Activated CD8-positive, alpha-beta T cell treated with anti-CD3 and anti-CD28 coated beads for 36 hours (primary cell): ENCODE measurements at regions not wholly inside any gene's neighbourhood (a gene's known extent, or its start where the extent isn't known, plus 50 kb on each side); places are given as distances from the start of the nearest gene placed in this dataset.

ENCODE experiments used
- ATAC-seq: fragments of 200-7000 bp; cut with Tn5 transposase; one replicate; pipeline ENCODE4 v1.10.0; 2021; ENCODE audit warnings: mild to moderate bottlenecking, moderate library complexity
- CTCF ChIA-PET: fragments of 350-600 bp; sonication (Branson Sonifier 250); formaldehyde crosslinking; loops from one replicate; lab custom pipeline; 2021; ENCODE audit warnings: antibody characterized with exemption; lab: Charles Lee
- POLR2A ChIA-PET: fragments of 350-600 bp; sonication (Branson Sonifier 250); formaldehyde crosslinking; loops from one replicate; lab custom pipeline; 2021; ENCODE audit warnings: antibody characterized with exemption; lab: Charles Lee
- DNase-seq: peaks from one replicate; pipeline ENCODE4 v3.0.0-alpha.2; 2020
- H3K27ac Mint-ChIP-seq: one replicate; pipeline ENCODE4 v1.8.0; 2021; ENCODE audit warnings: mild to moderate bottlenecking, mixed read lengths
- H3K27me3 Mint-ChIP-seq: one replicate; pipeline ENCODE4 v1.8.0; 2021; ENCODE audit warnings: mixed read lengths
- H3K36me3 Mint-ChIP-seq: one replicate; pipeline ENCODE4 v1.8.0; 2021; ENCODE audit warnings: low read depth, mixed read lengths
- H3K4me1 Mint-ChIP-seq: one replicate; pipeline ENCODE4 v1.8.0; 2021; ENCODE audit warnings: low read depth, mixed read lengths
- H3K4me3 Mint-ChIP-seq: one replicate; pipeline ENCODE4 v1.8.0; 2021; ENCODE audit warnings: mild to moderate bottlenecking, moderate library complexity, mixed read lengths
- H3K9me3 Mint-ChIP-seq: one replicate; pipeline ENCODE4 v1.8.0; 2021; ENCODE audit warnings: mixed read lengths
- CTCF ChIP-seq: fragments of 200-600 bp; IDR thresholded peaks from one replicate; pipeline ENCODE4 v1.8.0; 2022; ENCODE audit warnings: antibody characterized with exemption, mild to moderate bottlenecking
- intact Hi-C: fragments of 100-400 bp; cut with micrococcal nuclease; formaldehyde crosslinking; loops from one replicate; pipeline ENCODE4 v1.10.0; 2022

GRCh38 chrX:57848857-57849256 is 61.4 kb downstream of the ZXDA start:
- Mint-ChIP-seq H3K36me3 (peaks cover 2% of the 10 kb centered on the region), H3K4me1 (no peaks in the 10 kb centered on the region), H3K9me3 (peaks cover 12% of the 10 kb centered on the region), H3K4me3 (no peak overlapping the region), H3K27me3 (no peaks in the 10 kb centered on the region), H3K27ac (no peak overlapping the region)
- no peak for ATAC-seq
- DNase-seq: no peak
- CTCF ChIA-PET: no interaction called here
- POLR2A ChIA-PET: no interaction called here
- intact Hi-C loops: no loop called here
- no peak for TF ChIP-seq CTCF

GRCh38 chrX:57822818-57823217 is 87.4 kb downstream of the ZXDA start:
- H3K4me1 Mint-ChIP-seq: peaks cover 2% of the 10 kb centered on the region
- H3K27ac Mint-ChIP-seq: no peak overlapping the region
- H3K36me3 Mint-ChIP-seq: no peaks in the 10 kb centered on the region
- no peak for TF ChIP-seq CTCF
- H3K4me3 Mint-ChIP-seq: no peak overlapping the region
- CTCF ChIA-PET: interaction anchor here (0.6 kb wide), 1 partner anchor 204 kb away, joined by 3 read pairs; no protein-coding TSS in a partner anchor
- H3K9me3 Mint-ChIP-seq: no peaks in the 10 kb centered on the region
- no peak for DNase-seq
- POLR2A ChIA-PET: no interaction called here
- peaks cover 1% of the 10 kb centered on the region for H3K27me3 Mint-ChIP-seq
- intact Hi-C loops: loop anchor here (5.0 kb wide), 1 partner anchor 94 kb away; no protein-coding TSS in a partner anchor
- ATAC-seq: no peak

- no peak for DNase-seq
- ChIA-PET POLR2A (no interaction called here), CTCF (interaction anchor here (0.6 to 1.3 kb wide), 3 partner anchors 91 to 204 kb away, joined by 3 to 4 read pairs (median 3); no protein-coding TSS in a partner anchor)
- intact Hi-C loops: loop anchor here (5.0 kb wide), 1 partner anchor 95 kb away; no protein-coding TSS in a partner anchor
- H3K36me3 Mint-ChIP-seq: no peaks in the 10 kb centered on the region
- no peak overlapping the region for H3K4me3 Mint-ChIP-seq
- peaks cover 1% of the 10 kb centered on the region for H3K27me3 Mint-ChIP-seq
- H3K27ac Mint-ChIP-seq: no peak overlapping the region
- no peak for ATAC-seq
- H3K4me1 Mint-ChIP-seq: peaks cover 2% of the 10 kb centered on the region
- no peaks in the 10 kb centered on the region for H3K9me3 Mint-ChIP-seq
- no peak for TF ChIP-seq CTCF
These were observed 87.9 kb downstream of the ZXDA start for GRCh38 chrX:57822398-57822797.

DNA sequence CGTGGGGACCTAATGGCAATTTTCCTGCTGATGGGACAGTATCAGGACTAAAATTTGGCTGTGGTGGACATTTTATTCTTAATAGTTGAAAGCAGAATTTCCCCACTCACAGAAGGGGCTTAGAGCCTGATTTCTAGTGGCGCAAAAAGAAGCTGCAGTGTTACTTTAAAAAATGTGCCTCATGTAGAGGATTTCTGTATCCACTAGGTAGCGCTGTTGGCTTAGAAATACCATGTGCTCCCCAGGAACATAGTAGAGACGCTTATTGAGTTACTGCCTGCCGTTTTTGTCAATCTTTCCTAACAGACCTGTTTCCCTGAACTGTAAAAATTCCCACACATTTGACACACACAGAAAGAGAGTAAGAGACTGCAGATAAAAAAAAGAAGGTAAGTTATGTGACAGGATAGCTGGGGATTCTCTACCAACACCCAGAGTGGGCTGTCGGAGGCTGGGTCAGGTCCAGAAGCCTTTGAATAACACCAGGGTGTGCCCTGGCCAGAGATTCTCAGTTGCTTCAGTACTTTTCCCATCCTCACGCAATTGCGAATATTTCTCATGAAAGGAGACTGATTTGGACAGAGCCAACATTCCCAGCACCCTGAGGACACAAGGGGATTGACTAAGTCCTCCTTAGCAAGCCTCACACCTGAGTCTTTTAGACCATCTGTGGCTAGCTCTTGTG is 88.4 kb downstream of the ZXDA start:
- Mint-ChIP-seq H3K9me3 (no peaks in the 10 kb centered on the region), H3K4me3 (no peak overlapping the region), H3K36me3 (no peaks in the 10 kb centered on the region), H3K27ac (no peak overlapping the region), H3K27me3 (peaks cover 1% of the 10 kb centered on the region), H3K4me1 (peaks cover 2% of the 10 kb centered on the region)
- ATAC-seq (peak; percentile 55), DNase-seq (peak; percentile 33)
- ChIA-PET CTCF (interaction anchor here (0.7 to 1.3 kb wide), 5 partner anchors 79 to 107 kb away, joined by 3 to 4 read pairs (median 3); no protein-coding TSS in a partner anchor), POLR2A (no interaction called here)
- peak; percentile 52 for TF ChIP-seq CTCF
- intact Hi-C loops: loop anchor here (5.0 kb wide), 1 partner anchor 95 kb away; no protein-coding TSS in a partner anchor

- intact Hi-C loops: no loop called here
- CTCF ChIA-PET: no interaction called here
- peak; percentile 33 for TF ChIP-seq CTCF
- peaks cover 2% of the 10 kb centered on the region for H3K4me1 Mint-ChIP-seq
- no peak for ATAC-seq
- H3K4me3 Mint-ChIP-seq: no peak overlapping the region
- H3K27me3 Mint-ChIP-seq: peaks cover 1% of the 10 kb centered on the region
- DNase-seq: no peak
- H3K9me3 Mint-ChIP-seq: no peaks in the 10 kb centered on the region
- POLR2A ChIA-PET: no interaction called here
- H3K36me3 Mint-ChIP-seq: no peaks in the 10 kb centered on the region
- no peak overlapping the region for H3K27ac Mint-ChIP-seq
These were observed 93.0 kb downstream of the ZXDA start for GRCh38 chrX:57817302-57817701.
